DMS53 treated with DMSO at 0.1 percent for 48 hours (cell line): ENCODE measurements at regions not wholly inside any gene's neighbourhood (a gene's known extent, or its start where the extent isn't known, plus 50 kb on each side); places are given as distances from the start of the nearest gene placed in this dataset.
"Not testable (repeated sequence)": the region's sequence is repeated elsewhere in the genome, so short reads cannot be mapped to it uniquely, and the experiment has no call there.

Experiments
- DNase-seq: peaks from one replicate; lab custom pipeline; 2025; ENCODE audit not compliant: unreplicated experiment; lab: John Stamatoyannopoulos, UW

DNA sequence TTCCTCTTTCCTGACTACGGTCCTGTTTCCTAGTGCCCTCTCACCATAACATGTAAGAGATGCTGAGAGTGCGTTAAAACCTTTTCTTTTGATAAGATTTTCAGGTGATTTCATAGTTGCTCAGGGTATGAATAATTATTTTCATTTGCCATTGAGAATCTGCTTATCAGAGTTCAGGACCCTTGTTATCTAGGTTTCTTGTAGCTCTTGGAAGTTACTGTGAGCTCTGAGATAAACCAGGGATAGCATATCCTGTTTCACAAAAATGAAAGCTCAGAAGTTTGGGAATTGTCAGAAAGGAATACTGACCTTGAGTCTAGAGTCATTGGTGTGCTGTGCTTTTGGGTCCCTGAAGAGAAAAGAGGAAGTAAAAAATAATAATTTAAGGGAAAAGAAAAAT lies 76.8 kb upstream of the PRKG1 start:
- DNase-seq: no peak

DNA sequence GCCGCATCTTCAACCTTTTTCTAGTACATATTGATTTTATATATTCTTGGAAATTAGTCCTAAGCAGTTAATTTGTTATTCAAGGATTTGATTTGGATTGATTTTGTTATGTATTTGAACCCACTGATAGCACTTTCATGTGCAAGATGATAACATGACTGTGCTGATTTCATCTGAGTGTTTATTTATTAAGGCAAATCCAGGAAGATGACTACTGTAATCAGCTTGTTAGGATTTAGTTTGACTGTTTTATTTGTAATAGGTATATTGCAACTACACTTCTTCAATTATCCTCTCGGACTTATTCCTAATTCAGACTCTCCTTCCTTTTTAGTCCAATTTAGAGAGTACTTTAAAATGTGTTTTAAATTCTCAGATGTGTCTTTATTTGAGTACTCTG lies 75.1 kb upstream of the PRKG1 start:
- no peak for DNase-seq

DNA sequence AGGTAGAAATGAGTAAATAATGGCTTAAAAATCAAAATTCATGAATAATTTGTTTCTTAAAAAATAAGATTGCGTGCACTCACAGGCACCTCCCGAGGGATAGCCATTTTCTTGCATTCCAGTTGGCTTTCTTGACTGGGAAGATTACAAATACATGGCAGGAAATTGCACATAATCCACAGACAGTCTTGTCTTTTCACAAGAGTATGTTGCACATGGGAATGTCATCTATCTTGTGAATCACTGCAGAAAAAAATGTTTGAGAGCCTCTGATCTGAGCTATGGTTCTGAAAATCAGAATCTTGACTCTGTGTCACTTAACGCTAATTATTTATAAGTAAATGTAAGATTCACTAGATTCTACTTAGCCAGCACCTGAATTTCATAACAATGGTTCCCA lies 74.1 kb upstream of the PRKG1 start:
- no peak for DNase-seq

DNA sequence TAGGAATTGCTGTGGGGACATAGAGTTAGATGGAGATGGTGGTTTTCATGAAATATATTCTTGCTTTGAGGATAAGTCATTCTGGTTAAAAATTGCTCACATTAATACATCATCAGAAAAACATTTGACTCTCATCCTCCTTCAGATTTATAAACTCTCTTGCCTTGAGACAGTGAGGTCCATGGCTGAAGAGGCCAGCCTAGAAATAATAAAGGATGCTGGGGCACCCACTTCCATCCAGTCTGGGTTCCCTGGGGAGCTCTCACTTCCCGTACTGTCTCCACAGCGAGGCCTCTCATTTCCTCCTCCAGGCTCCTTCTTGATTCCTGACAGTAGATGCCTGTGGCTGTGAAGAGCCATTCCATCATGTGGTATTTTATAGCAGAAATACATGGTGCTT lies 73.3 kb upstream of the PRKG1 start:
- DNase-seq: no peak

DNA sequence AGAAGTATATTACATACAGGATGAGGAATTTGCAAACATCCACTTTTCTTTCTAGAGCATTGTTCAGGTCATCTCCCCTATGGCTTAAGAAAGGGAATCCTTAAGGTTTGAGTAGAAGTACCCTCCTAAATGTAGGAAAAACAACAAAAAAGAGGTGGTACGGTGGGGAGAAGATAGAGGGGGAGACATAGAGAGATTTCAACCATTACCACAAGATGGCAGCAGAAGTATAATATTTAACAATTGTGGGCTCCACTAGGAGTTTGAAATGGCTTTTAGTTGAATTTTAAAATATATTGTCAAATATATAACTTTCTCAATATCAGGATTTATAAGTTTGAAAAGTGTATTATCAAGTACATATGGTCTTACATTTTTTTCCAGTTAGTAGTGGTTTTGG lies 72.7 kb upstream of the PRKG1 start:
- peak; percentile 12 for DNase-seq

DNA sequence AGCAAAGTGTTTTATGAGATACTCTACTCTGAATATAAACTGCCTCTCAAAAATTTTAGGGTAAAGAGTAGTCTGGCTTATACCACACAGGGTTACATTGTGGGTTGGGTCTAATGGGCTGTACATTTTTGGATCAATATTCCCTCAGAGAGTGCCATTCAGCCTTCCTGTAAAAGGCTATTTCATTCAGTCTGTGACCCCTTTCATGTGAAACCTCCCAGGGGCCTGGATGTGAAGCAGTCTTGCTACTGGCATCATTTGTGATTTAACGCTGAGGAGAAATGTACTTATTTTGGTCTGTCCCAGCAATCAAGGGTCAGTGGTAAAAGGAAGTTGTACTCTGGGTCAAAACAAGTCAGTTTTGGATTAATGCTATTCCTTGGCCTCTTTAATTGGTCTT lies 71.8 kb upstream of the PRKG1 start:
- no peak for DNase-seq

DNA sequence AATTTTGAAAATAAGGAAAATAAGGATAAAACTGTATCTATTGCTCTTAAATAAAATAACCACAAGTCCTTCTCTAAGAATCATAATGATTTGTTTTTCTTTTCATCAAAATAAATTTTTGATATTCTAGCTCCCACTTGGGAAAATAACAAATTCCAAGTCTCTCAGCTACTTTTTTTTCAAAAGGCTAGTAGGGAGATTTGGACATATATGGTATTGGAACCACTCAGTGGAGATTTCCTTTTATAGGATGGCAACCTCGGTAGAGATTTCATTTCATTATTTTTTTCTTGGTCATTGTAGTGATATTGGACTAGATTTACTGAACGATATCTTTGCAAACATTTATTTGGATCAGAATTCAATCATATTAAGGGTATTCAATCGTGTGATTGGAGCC lies 69.5 kb upstream of the PRKG1 start:
- DNase-seq: no peak

DNA sequence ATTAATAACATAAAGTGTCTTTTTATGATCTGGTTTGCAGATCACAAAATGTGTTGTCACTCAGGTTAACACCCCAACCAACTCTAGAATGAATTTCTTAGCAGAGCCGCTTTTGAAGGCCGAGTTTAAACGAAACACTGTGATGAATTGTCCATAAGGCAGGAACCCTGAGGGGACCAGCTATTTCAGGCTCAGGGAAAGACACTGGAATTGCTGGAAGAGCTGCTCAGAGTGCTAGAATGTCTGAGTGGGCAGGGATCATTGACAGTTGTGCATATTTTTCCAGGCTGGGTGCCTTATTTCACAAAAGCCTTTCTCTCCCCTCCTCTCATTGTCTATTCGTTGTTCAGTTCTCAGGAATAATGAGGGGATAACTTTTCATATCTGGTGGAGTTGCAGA lies 68.7 kb upstream of the PRKG1 start:
- no peak for DNase-seq

DNA sequence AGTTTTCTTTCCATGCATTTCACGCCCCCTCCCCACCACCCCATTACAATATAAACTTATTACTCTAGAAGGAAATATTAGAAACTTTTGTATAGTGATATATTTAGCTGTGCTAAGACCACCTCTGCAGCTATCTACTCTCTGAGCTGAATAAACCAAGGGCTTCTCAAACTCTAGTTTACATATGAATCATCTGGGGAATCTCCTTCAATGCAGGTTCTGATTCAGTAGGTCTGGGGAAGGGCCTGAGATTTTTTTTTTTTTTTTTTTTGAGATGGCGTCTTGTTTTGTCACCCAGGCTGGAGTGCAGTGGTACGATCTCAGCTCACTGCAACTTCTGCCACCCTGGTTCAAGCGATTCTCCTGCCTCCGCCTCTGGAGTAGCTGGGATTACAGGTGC lies 67.6 kb upstream of the PRKG1 start:
- no peak for DNase-seq

DNA sequence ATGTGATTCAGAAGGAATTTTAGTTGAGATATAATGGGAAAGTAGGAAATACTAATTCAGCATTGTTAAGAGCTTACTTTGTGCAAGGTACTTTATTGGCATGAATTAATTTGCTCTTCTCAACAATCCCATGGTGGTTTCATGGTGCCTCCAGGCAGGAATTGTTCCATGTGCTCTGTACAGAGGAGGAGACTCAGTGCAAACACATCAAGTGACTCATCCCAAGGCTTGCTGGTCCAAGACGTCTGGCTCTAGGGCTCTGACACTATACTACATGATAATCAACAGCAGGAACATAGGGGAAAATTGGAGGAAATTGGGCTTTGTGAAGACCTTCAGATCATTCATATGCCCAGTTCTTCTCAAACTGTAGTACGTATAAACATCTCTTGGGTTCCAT lies 66.5 kb upstream of the PRKG1 start:
- no peak for DNase-seq

DNA sequence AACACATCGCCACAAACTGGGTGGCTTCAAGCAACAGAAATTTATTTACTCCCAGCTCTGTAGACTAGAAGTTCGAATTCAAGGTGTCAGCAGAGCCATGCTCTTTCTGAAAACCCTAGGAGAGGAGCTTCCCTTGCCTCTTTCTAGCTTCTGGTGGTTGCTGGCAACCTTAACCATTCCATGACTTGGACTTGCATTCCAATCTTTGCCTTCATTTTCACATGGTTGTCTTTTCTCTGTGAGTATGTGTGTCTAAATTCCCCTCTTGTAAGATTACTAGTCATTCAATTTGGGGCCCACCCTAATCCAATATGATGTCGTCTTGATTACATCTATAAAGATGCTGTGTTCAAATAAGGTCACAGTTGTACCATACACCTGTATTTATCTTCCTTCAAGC lies 65.9 kb upstream of the PRKG1 start:
- no peak for DNase-seq

DNA sequence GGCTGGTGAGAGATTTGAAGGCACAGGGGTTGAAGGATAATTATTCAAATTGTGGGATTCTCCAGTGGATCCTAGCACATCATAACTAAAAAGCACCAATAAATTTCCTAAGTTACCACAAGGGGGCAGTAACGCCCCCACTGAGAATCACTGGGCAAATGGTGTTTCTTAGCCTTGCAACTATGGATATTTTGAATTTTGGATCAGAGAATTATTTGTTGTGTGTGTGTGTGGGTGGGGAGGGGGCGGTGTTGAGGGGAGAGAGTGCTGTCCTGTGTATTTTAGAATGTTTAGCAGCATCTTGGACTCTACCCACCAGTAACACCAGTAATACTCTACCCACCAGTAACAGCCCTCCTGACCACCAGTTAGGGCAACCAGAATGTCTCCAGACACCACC lies 63.3 kb upstream of the PRKG1 start:
- peak; percentile 45 for DNase-seq

DNA sequence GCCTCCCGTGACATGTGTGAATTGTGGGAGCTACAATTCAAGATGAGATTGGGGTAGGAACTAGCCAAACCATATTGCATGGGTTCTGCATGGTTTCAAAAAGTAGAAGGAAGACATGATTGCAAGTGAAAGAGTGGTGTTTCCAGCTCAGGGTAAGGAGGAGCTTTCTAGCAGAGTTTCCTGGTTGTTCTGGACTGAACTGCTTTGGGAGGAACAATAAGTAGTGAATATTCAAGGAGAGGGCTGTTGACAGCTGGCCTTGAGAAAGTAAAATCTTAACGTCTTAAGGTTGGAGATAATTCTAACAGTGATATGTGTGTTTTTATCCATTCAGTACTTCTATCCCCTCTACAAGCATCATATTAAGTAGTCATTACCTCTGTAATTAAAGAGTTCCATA lies 62.2 kb upstream of the PRKG1 start:
- no peak for DNase-seq

DNA sequence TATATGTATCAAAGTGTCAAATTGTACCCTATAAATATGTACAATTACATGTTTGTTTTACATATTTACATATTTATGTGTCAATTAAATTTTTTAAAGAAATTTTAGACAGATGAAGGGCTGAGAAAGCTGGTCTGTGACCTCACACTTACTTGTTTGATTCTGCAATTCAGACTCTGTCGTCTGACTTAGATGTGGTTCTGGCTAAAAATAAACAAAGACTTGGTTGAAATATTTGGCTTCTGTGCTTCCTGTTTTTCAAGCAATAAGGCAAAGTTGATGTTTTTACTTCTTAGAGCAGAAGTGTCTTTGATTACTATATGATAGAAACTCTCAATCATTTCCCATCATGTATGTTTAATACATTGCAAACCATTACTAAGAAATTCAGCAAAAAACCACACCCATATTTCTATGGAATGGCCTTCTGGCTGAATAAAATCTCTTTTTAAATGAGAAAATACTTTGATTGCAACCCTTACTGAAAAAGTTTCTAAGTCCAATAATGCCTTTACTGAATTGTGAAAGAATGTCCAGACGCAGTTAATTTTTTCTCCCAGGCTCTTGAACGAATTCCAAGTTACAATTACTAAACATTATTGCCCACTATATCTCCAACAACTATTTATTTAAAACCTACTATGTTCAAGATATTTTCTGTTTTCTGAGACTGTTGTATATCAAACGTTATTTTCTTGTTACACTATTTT lies 59.5 kb upstream of the PRKG1 start:
- DNase-seq: no peak

DNA sequence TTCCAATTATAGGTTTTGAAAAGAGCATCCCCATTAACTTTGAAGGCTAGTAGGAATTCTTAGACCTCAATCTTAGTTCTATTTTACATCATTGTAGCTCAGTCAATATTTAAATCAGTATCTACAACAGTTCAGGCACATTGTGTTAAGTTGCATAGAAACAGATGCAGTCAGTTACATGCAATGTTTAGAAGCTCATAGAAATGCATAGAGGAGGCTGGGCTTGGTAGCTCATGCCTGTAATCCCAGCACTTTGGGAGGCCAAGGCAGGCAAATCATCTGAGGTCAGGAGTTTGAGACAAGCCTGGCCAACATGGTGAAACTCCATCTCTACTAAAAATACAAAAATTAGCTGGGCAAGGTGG lies 58.9 kb upstream of the PRKG1 start:
- not testable (repeated sequence) for DNase-seq

DNA sequence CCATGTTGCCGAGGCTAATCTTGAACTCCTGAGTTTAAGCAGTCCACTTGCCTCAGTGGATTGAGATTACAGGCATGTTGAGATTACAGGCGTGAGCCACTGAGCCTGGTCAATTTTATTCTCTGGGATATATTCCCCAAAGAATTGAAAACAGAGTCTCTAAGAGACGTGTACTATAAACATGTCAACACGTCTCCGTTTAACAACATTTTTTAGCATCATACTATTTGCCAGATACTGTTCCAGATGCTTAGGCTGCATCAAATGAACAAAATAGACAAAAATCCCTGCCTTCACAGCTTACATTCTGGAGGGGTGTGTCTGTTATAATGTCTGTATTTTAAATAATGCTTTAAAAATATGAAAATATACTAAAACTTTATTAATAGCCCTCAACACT lies 54.1 kb upstream of the PRKG1 start:
- no peak for DNase-seq

DNA sequence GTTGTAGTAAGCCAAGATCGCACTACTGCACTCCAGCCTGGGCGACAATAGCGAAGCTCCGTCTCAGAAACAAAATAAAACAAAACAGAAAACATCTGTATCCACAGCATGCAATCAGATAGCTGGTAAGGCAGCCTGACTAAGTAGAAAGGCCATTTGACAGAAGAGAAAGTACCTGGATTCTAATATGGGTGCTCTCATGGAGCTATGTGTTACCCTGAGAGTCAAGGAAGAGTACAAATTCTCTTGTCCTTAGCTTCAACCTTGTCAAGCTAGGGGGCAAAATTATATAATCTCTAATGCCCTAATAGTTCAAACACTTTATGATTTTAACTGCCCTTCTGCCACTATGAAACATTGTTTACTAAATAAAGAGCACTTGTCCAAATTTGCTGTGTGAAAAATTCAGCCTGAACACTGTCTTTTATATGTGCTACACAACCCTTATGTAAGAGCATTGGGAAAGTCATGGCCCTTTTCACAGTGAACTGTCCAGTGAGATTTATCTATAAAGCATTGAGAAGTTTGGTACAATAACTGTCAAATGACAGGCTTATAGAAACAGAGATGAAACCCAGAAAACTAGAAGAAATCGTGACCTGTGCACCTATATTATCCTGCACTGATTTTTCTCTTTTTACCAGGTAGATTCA lies 51.2 kb upstream of the PRKG1 start:
- no peak for DNase-seq

DNA sequence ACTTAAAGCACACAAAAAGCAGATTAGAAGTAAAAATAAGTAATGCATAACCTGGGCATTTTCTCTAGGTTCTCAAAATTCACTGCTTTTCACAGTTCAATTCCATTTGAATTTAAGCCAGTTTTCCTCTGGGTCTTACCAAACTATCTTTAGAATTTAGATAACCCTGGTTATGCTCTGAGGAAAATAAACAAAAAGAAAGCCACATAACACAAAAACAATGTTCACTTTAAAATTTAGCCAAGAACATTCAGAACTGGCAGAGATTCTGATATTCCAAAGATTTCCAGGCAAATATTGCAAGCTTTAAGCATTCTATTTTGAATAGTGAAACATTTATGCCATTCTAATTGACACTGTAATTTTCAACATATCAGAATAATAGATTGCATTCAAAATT lies 50.7 kb upstream of the PRKG1 start:
- DNase-seq: no peak
